Esophagus squamous epithelium (tissue), 4 donors: ENCODE measurements at regions not wholly inside any gene's neighbourhood (a gene's known extent, or its start where the extent isn't known, plus 50 kb on each side); places are given as distances from the start of the nearest gene placed in this dataset.
"Not testable (repeated sequence)": the region's sequence is repeated elsewhere in the genome, so short reads cannot be mapped to it uniquely, and the experiment has no call there.

Experiments
- CTCF ChIP-seq, 6 experiments: fragments of 450-650 bp in 4 of 6; fragments of 200-600 bp in 2 of 6; sonication (generic) in 2 of 6; IDR thresholded peaks; one replicate each; pipeline ENCODE4 v1.5.1; 2016 to 2019; ENCODE audit warnings: antibody characterized with exemption in 6 of 6, mild to moderate bottlenecking in 4 of 6, moderate library complexity in 4 of 6
- POLR2A ChIP-seq, 4 donors: fragments of 450-650 bp; IDR thresholded peaks; one replicate each; pipeline ENCODE4 v1.6.1; 2017; ENCODE audit warnings: antibody characterized with exemption in 4 of 4, mild to moderate bottlenecking in 4 of 4, moderate library complexity in 3 of 4

- TF ChIP-seq CTCF, POLR2A (IDR thresholded peaks at IDR 0.05): not testable (repeated sequence)
These were observed 184.7 kb downstream of the OSTF1 start for GRCh38 chr9:75273055-75273454.
